T-cell (primary cell): ENCODE measurements at regions not wholly inside any gene's neighbourhood (a gene's known extent, or its start where the extent isn't known, plus 50 kb on each side); places are given as distances from the start of the nearest gene placed in this dataset.

Experiments used
- ATAC-seq, 4 experiments: fragments of 200-7000 bp in 3 of 4; fragments of 150-1000 bp in 1 of 4; cut with Tn5 transposase; replicated peaks in 1 of 4; 1 replicate in 3 of 4; 2 replicates in 1 of 4; pipeline ENCODE4 v1.10.0; 2021; ENCODE audit warnings: moderate library complexity in 3 of 4, mild to moderate bottlenecking in 2 of 4, moderate number of reproducible peaks in 1 of 4
- CTCF ChIA-PET, 2 donors: fragments of 300-600 bp; sonication (Branson Sonifier 250); formaldehyde crosslinking; loops; one replicate each; lab custom pipeline; 2022; ENCODE audit warnings: antibody characterized with exemption in 2 of 2; lab: Charles Lee
- POLR2A ChIA-PET, 2 donors: fragments of 300-600 bp; sonication (Branson Sonifier 250); formaldehyde crosslinking; loops; one replicate each; lab custom pipeline; 2022; ENCODE audit warnings: antibody characterized with exemption in 2 of 2; lab: Charles Lee
- DNase-seq, 35 experiments: peaks; one replicate each; pipeline versions ENCODE4 v3.0.0 to v3.0.0-alpha.2; 2013 to 2023
- H3K27ac ChIP-seq: one replicate; pipeline ENCODE4 v1.5.1; 2013; ENCODE audit warnings: low read length
- H3K27me3 ChIP-seq, 2 experiments: replicated peaks in 1 of 2; 1 replicate in 1 of 2; 2 replicates in 1 of 2; pipeline versions ENCODE4 v1.6.1 to v1.7.0; 2013; ENCODE audit warnings: low read length in 1 of 2, mixed read lengths in 1 of 2; ENCODE audit not compliant: control insufficient read depth in 2 of 2, insufficient read depth in 2 of 2; ENCODE audit errors: extremely low read depth in 1 of 2
- H3K36me3 ChIP-seq, 2 donors: 1 replicate in 1 of 2; 2 replicates in 1 of 2; pipeline versions ENCODE4 v1.6.1 to v1.7.0; 2013; ENCODE audit warnings: low read length in 1 of 2; ENCODE audit not compliant: control insufficient read depth in 2 of 2, insufficient read depth in 1 of 2; ENCODE audit errors: extremely low read depth in 1 of 2
- H3K4me1 ChIP-seq, 2 experiments: 1 replicate in 1 of 2; 2 replicates in 1 of 2; pipeline versions ENCODE4 v1.6.1 to v1.7.0; 2013; ENCODE audit warnings: low read length in 2 of 2, mixed read lengths in 1 of 2; ENCODE audit not compliant: insufficient read depth in 2 of 2, control insufficient read depth in 1 of 2; ENCODE audit errors: extremely low read depth in 1 of 2
- H3K4me3 ChIP-seq, 2 donors: 1 replicate in 1 of 2; 2 replicates in 1 of 2; pipeline versions ENCODE4 v1.5.1 to v1.7.0; 2013; ENCODE audit warnings: mild to moderate bottlenecking in 2 of 2, low read length in 1 of 2, moderate library complexity in 1 of 2; ENCODE audit not compliant: control insufficient read depth in 1 of 2; ENCODE audit errors: extremely low read depth in 1 of 2
- H3K9me3 ChIP-seq: 2 replicates; pipeline ENCODE4 v1.7.0; 2013
- H3K27ac Mint-ChIP-seq, 2 donors: one replicate each; pipeline ENCODE4 v1.8.0; 2020 to 2021; ENCODE audit warnings: mild to moderate bottlenecking in 2 of 2, mixed read lengths in 2 of 2
- H3K27me3 Mint-ChIP-seq, 2 donors: one replicate each; pipeline ENCODE4 v1.8.0; 2021 to 2022; ENCODE audit warnings: mixed read lengths in 2 of 2
- H3K36me3 Mint-ChIP-seq: one replicate; pipeline ENCODE4 v1.8.0; 2021; ENCODE audit warnings: mixed read lengths
- H3K4me1 Mint-ChIP-seq, 3 donors: one replicate each; pipeline ENCODE4 v1.8.0; 2020 to 2022; ENCODE audit warnings: mixed read lengths in 3 of 3, mild to moderate bottlenecking in 1 of 3
- H3K4me3 Mint-ChIP-seq, 3 donors: one replicate each; pipeline ENCODE4 v1.8.0; 2020 to 2022; ENCODE audit warnings: mild to moderate bottlenecking in 3 of 3, mixed read lengths in 3 of 3, moderate library complexity in 3 of 3
- H3K9me3 Mint-ChIP-seq, 3 donors: one replicate each; pipeline ENCODE4 v1.8.0; 2020 to 2022; ENCODE audit warnings: mixed read lengths in 3 of 3
- WGBS: methylation state at CpG from one replicate; pipeline ENCODE4 v1.1.5; 2013; ENCODE audit warnings: missing lambda C conversion rate; ENCODE audit not compliant: insufficient coverage; 5-methylcytosine and 5-hydroxymethylcytosine counted together

DNA sequence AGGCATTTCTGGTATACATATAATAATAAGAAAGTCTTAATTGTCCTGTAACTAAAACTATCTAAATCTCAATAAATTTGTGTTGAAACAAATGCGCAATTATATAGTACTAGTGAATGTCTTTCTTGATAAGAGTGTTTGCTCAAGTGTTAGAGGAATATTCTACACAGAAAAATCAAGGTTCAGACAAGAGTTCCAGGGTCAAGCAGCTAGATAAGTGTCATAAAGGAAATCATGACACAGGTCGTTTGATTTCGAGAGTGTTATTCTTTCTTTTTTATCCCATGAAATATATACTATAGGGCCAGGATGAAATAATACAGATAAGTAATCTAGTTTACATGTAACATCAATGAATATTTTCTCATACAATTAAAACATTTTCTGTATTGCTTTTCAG, 366.1 kb downstream of the UTRN start:
- CTCF ChIA-PET, result no interaction called here
- H3K4me1 ChIP-seq, result peaks cover 5 to 6% of the 10 kb centered on the region in 2 experiments
- H3K27me3 ChIP-seq, result no peaks in the 10 kb centered on the region
- ATAC-seq, result no peak
- no CpG with 5 or more reads among the region's 3 CpGs for WGBS
- no peaks in the 10 kb centered on the region for H3K36me3 ChIP-seq
- POLR2A ChIA-PET, result no interaction called here
- peaks cover 47% of the 10 kb centered on the region for H3K36me3 Mint-ChIP-seq
- no peak overlapping the region for H3K4me3 ChIP-seq
- H3K9me3 Mint-ChIP-seq, result peaks cover 0 to 3% (median 3%) of the 10 kb centered on the region in 3 donors
- no peaks in the 10 kb centered on the region for H3K9me3 ChIP-seq
- H3K4me1 Mint-ChIP-seq, result peaks cover 36 to 53% (median 53%) of the 10 kb centered on the region in 3 donors
- no peak overlapping the region for H3K4me3 Mint-ChIP-seq
- H3K27me3 Mint-ChIP-seq, result no peaks in the 10 kb centered on the region
- DNase-seq, result no peak
- no peak overlapping the region for H3K27ac ChIP-seq
- H3K27ac Mint-ChIP-seq, result no peak overlapping the region

DNA sequence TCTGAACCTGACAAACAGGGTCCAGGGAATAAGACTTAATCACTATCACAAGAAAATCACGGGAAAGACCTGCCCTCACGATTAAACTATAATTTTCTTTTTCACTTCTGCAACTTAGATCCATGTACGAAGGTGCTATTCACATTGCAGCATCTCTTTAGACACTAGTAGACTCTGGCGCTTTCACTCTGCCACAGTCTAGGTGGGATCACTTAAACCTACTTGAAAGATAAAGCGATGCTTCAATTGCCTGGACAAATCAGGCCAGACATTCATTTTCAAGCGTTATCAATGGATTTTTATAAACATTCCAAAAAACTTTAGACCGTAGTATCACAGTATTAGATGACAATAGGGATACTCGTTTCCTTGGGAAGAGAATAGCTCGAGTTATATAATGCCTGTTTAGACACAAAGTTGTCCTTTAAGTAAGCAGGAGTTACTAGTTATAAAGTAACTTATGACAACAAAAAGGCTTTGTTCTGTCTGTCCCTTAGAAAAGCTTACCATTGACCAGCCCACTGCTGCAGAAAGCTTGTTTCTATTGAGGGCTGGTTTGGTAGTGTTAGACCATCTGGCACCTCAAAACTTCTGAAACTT, 367.3 kb downstream of the UTRN start:
- DNase-seq (no peak), ATAC-seq (no peak)
- no peak overlapping the region for H3K4me3 ChIP-seq
- no peaks in the 10 kb centered on the region for H3K27me3 ChIP-seq
- H3K36me3 ChIP-seq, result no peaks in the 10 kb centered on the region
- Mint-ChIP-seq H3K4me1 (peaks cover 37 to 56% (median 56%) of the 10 kb centered on the region in 3 donors), H3K27ac (peak overlapping the region in 1 of 2 donors; percentile 44), H3K4me3 (no peak overlapping the region), H3K36me3 (peaks cover 39% of the 10 kb centered on the region), H3K27me3 (no peaks in the 10 kb centered on the region), H3K9me3 (peaks cover 0 to 3% (median 3%) of the 10 kb centered on the region in 3 donors)
- WGBS, result 94% methylated on average over 5 of the region's 9 CpGs
- POLR2A ChIA-PET, result interaction anchor here in 1 of 2 donors (0.7 kb wide), 1 partner anchor 195 kb away, joined by 3 read pairs; no protein-coding TSS in a partner anchor
- H3K4me1 ChIP-seq, result peaks cover 5 to 6% of the 10 kb centered on the region in 2 experiments
- H3K27ac ChIP-seq, result no peak overlapping the region
- no peaks in the 10 kb centered on the region for H3K9me3 ChIP-seq
- CTCF ChIA-PET, result no interaction called here

DNA sequence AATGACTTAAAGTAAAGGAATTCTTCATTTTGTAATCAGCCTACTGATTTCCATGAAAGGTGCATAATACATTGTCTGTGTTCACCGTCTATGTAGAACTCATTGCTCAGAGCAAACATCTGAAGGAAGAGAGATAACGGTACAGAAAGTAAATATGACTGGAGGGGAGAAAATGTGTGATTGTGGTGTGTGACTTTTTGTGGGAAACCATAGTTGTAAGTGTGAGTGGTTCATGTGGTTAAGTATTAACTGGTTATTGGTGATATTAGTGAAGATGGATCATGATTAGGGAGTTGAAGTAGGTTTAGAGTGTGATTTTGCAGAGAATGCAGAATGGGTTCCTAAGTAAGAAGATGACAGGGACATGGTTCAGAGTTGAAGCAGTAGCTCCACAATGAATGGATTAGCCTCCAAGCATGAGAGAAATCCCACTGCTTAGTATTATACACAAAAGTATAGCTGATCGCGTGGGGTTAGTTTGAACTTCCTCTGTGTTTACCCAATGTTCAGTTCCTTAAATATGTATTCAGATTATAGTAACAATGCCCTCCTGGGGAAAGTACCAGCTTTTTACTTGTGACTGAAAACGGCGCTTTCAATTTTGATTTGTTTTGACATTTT, 368.9 kb downstream of the UTRN start:
- POLR2A ChIA-PET, result no interaction called here
- Mint-ChIP-seq H3K9me3 (peaks cover 0 to 3% (median 3%) of the 10 kb centered on the region in 3 donors), H3K36me3 (peaks cover 27% of the 10 kb centered on the region), H3K27me3 (no peaks in the 10 kb centered on the region), H3K4me1 (peaks cover 47 to 70% (median 69%) of the 10 kb centered on the region in 3 donors), H3K4me3 (peak overlapping the region in 2 of 3 donors; percentile 8 to 46), H3K27ac (peak overlapping the region; percentile 66 to 80)
- WGBS, result 11% methylated on average over 2 of the region's 6 CpGs
- CTCF ChIA-PET, result interaction anchor here in 1 of 2 donors (0.6 kb wide), 1 partner anchor 62 kb away, joined by 3 read pairs; no protein-coding TSS in a partner anchor
- ATAC-seq (peak; percentile 20 to 85 (median 46)), DNase-seq (peak in 1 of 35 experiments; percentile 42)
- Histone ChIP-seq H3K4me3 (no peak overlapping the region), H3K36me3 (no peaks in the 10 kb centered on the region), H3K27me3 (no peaks in the 10 kb centered on the region), H3K27ac (peak overlapping the region; percentile 15), H3K4me1 (peaks cover 5 to 7% of the 10 kb centered on the region in 2 experiments), H3K9me3 (no peaks in the 10 kb centered on the region)

DNA sequence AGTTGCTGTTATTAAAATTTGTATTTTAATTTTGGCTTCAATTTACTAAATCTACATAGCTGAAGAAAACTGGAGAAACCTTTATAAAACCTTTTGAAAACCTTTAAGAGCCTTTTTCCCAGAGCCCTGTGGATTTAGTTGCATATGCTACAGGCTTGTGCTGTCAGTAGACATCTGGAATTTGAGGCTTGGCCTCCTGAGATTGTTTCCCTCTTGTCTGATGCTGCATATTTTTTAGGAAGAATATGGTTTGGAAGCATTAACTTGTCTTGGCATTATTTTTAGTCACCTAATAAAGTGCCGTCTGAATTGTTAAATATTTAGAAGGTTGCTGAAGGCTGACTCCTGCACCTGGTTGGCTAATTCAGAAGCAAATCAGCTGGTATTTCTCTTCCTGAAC, 369.4 kb downstream of the UTRN start:
- WGBS, result no CpG with 5 or more reads among the region's 1 CpG
- Histone ChIP-seq H3K27ac (peak overlapping the region; percentile 15), H3K4me3 (no peak overlapping the region), H3K36me3 (no peaks in the 10 kb centered on the region), H3K27me3 (no peaks in the 10 kb centered on the region), H3K4me1 (peaks cover 10 to 12% of the 10 kb centered on the region in 2 experiments), H3K9me3 (no peaks in the 10 kb centered on the region)
- ChIA-PET CTCF (interaction anchor here (0.6 kb wide), 3 partner anchors 20 to 279 kb away, joined by 3 read pairs; no protein-coding TSS in a partner anchor), POLR2A (no interaction called here)
- peak overlapping the region in 1 of 3 donors; percentile 46 for H3K4me3 Mint-ChIP-seq
- no peaks in the 10 kb centered on the region for H3K27me3 Mint-ChIP-seq
- ATAC-seq, result peak in 1 of 4 experiments; percentile 29
- peaks cover 51 to 73% (median 72%) of the 10 kb centered on the region in 3 donors for H3K4me1 Mint-ChIP-seq
- no peak for DNase-seq
- peaks cover 22% of the 10 kb centered on the region for H3K36me3 Mint-ChIP-seq
- H3K9me3 Mint-ChIP-seq, result peaks cover 0 to 3% (median under 1%) of the 10 kb centered on the region in 3 donors
- peak overlapping the region; percentile 7 to 80 for H3K27ac Mint-ChIP-seq

DNA sequence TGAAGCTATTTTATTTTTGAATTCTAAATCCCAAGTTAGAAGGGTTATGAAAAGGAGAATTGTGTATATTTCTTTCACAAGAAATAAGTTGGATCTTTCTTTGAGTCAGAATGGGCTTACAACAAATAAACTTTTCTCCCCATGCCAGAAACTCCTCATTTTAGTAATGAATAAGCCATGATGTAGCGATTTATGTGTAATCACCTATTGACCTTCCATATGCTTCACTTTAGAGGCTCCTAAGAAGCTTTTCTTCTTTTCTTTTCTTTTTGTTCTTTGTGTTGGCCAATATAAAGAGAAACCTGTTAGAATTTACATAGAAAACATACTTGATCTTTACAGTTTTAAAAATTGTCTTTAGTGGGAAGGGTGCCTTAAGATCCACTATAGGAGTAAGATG, 370.2 kb downstream of the UTRN start:
- POLR2A ChIA-PET, result interaction anchor here in 1 of 2 donors (0.6 kb wide), 1 partner anchor 30 kb away, joined by 3 read pairs; no protein-coding TSS in a partner anchor

DNA sequence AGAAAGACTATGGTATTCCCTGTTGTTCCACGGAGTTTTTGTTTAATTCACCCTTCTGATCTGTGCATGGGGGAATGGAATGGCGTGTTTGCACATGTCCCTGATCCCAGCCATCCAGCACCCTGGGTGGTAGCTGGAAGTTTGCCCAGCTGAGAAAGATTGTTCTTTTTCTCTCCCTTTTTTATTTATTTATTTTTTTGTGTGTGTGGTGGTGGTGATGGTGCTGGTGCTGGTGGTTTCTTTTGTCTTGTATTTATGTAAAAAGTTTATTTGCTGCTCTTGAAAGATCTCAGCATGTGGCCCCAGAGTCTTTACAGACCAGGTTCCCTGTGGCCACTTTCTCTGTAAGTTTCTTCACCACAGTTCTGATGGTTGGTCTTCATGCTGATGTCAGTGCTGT, 372.6 kb downstream of the UTRN start:
- Histone ChIP-seq H3K4me3 (no peak overlapping the region), H3K9me3 (no peaks in the 10 kb centered on the region), H3K4me1 (peaks cover 23 to 24% of the 10 kb centered on the region in 2 experiments), H3K27ac (no peak overlapping the region), H3K36me3 (no peaks in the 10 kb centered on the region), H3K27me3 (no peaks in the 10 kb centered on the region)
- Mint-ChIP-seq H3K27ac (peak overlapping the region; percentile 61 to 66), H3K4me3 (no peak overlapping the region), H3K9me3 (no peaks in the 10 kb centered on the region), H3K4me1 (peaks cover 74 to 81% (median 76%) of the 10 kb centered on the region in 3 donors), H3K36me3 (peaks cover 23% of the 10 kb centered on the region), H3K27me3 (no peaks in the 10 kb centered on the region)
- POLR2A ChIA-PET, result no interaction called here
- ATAC-seq, result no peak
- DNase-seq, result no peak
- CTCF ChIA-PET, result interaction anchor here in 1 of 2 donors (0.7 kb wide), 1 partner anchor 158 kb away, joined by 9 read pairs; no protein-coding TSS in a partner anchor
- WGBS, result 83% methylated on average over 1 of the region's 2 CpGs

More for the DNA sequence above, 370.2 kb downstream of the UTRN start:
- peak overlapping the region; percentile 60 to 73 for H3K27ac Mint-ChIP-seq
- CTCF ChIA-PET, result interaction anchor here (0.6 kb wide), 2 partner anchors 21 to 280 kb away, joined by 3 read pairs; no protein-coding TSS in a partner anchor
- H3K4me3 Mint-ChIP-seq, result no peak overlapping the region
- DNase-seq (no peak), ATAC-seq (no peak)
- Histone ChIP-seq H3K27ac (peak overlapping the region; percentile 22), H3K27me3 (no peaks in the 10 kb centered on the region), H3K4me1 (peaks cover 18 to 19% of the 10 kb centered on the region in 2 experiments), H3K9me3 (no peaks in the 10 kb centered on the region), H3K36me3 (no peaks in the 10 kb centered on the region), H3K4me3 (no peak overlapping the region)
- H3K36me3 Mint-ChIP-seq, result peaks cover 15% of the 10 kb centered on the region
- H3K9me3 Mint-ChIP-seq, result no peaks in the 10 kb centered on the region
- WGBS, result no CpG with 5 or more reads among the region's 1 CpG
- H3K4me1 Mint-ChIP-seq, result peaks cover 59 to 78% (median 77%) of the 10 kb centered on the region in 3 donors
- H3K27me3 Mint-ChIP-seq, result no peaks in the 10 kb centered on the region
